Suprapubic skin (tissue), 4 donors: ENCODE measurements at regions not wholly inside any gene's neighbourhood (a gene's known extent, or its start where the extent isn't known, plus 50 kb on each side); places are given as distances from the start of the nearest gene placed in this dataset.

Experiments
- CTCF ChIP-seq, 2 donors: fragments of 200-600 bp in 1 of 2; fragments of 450-650 bp in 1 of 2; sonication (generic) in 1 of 2; IDR thresholded peaks; one replicate each; pipeline ENCODE4 v1.5.1; 2016 to 2019; ENCODE audit warnings: antibody characterized with exemption in 2 of 2, mild to moderate bottlenecking in 1 of 2, moderate library complexity in 1 of 2
- EP300 ChIP-seq: sonication (generic); formaldehyde crosslinking; IDR thresholded peaks from one replicate; pipeline ENCODE4 v1.6.1; 2017; ENCODE audit warnings: antibody characterized with exemption
- POLR2A ChIP-seq, 2 donors: fragments of 450-650 bp; IDR thresholded peaks; one replicate each; pipeline ENCODE4 v1.6.1; 2017; ENCODE audit warnings: antibody characterized with exemption in 2 of 2, mild to moderate bottlenecking in 2 of 2, moderate library complexity in 2 of 2
- POLR2AphosphoS5 ChIP-seq, 3 donors: sonication (generic); formaldehyde crosslinking; IDR thresholded peaks; one replicate each; pipeline ENCODE4 v1.6.1; 2017; ENCODE audit warnings: antibody characterized with exemption in 3 of 3

- TF ChIP-seq CTCF (IDR thresholded peaks at IDR 0.05) (no peak), POLR2AphosphoS5 (IDR thresholded peaks at IDR 0.05) (no peak), POLR2A (IDR thresholded peaks at IDR 0.05) (no peak), EP300 (no peak)
Observed at GRCh38 chr6:132933090-132933489, 118.7 kb downstream of the RPS12 start.
